HG03378 (cell line): ENCODE measurements at regions not wholly inside any gene's neighbourhood (a gene's known extent, or its start where the extent isn't known, plus 50 kb on each side); places are given as distances from the start of the nearest gene placed in this dataset.
"Not testable (repeated sequence)": the region's sequence is repeated elsewhere in the genome, so short reads cannot be mapped to it uniquely, and the experiment has no call there.

ENCODE experiments used
- ATAC-seq: cut with Tn5 transposase; IDR thresholded peaks from one replicate; pipeline ENCODE4 v1.9.1; 2021; ENCODE audit warnings: mild to moderate bottlenecking, moderate library complexity; ENCODE audit not compliant: unreplicated experiment

DNA sequence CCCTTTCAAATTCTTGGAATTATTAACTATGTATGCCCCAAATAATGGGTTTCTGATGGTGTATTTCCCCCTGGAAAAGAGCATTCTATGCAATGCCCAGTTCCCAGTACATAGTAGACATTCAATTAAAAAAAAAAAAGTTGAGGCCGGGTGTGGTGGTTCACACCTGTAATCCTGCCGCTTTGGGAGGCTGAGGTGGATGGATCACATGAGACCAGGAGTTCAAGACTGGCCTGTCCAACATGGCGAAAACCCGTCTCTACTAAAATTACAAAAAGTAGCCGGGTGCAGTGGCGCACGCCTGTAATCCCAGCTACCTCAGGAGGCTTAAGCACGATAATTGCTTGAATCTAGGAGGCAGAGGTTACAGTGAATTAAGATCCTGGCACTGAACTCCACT lies 83.3 kb upstream of the ZNF217 start:
- ATAC-seq: no peak

DNA sequence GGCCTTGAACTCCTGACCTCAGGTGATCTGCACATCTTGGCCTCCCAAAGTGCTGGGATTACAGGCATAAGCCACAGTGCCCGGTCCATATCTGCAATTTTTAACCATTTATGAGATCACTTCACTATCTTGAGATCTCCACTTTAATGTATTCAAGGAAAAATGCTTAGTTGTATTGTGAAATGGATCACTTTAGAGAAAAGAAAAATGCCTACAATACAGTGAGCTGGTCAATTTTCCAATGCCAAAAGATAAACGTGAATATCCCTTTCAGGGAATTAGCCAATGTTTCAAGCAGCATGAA lies 82.8 kb upstream of the ZNF217 start:
- ATAC-seq: no peak

DNA sequence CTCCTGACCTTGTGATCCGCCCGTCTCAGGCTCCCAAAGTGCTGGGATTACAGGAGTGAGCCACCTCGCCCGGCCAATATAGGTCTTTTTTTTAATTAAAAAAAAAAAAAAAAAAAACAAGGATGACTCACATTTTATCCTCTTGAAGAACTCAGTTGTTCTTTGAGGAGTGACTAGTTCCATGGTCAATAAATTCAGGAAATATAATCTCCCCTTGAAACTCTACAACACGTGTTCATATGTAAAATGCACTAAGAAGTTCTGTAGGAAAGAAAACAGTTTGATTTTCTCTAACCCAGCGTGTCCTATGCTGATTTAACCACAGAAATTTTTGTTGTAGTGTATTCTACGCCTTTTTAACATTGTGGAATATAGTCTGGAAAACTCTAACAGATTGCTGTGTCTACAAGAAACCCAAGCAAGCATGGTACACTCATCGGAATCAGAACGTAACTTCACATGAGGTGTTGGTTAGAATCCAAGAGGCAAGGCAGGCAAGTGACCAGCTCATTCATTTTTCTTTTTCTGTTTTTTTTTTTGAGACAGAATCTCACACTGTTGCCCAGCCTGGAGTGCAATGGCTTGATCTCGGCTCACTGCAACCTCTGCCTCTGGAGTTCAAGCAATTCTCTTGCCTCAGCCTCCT lies 79.0 kb upstream of the ZNF217 start:
- ATAC-seq: no peak

- ATAC-seq: no peak
These were observed 77.7 kb upstream of the ZNF217 start for GRCh38 chr20:53671370-53671769.

DNA sequence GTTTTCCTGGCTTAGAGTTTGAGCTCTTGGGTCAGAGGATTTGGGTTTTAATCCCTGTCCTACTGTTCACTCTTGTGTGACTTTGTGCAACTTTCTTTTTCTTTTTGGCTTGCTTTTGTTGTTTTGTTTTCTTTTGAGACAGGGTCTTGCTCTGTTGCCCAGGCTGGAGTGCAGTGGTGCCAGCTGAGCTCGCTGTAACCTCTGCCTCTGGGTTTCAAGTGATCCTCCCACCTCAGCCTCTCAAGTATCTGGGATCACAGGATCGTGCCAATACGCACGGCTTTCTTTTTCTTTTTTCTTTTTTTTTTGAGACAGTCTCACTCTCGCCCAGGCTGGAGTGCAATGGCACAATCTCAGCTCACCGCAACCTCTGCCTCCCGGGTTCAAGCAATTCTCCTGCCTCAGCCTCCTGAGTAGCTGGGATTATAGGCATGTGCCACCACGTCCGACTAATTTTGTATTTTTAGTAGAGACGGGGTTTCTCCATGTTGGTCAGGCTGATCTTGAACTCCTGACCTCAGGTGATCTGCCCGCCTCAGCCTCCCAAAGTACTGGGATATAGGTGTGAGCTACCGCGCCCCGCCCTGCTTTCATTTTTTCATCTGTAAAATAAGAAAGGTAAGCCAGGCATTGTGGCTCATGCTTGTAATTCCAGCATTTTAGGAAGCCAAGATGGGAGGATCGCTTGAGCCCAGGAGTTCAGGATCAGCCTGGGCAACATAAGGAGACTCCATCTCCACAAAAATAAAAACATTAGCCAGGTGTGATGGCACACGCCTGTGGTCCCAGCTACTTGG lies 76.1 kb upstream of the ZNF217 start:
- not testable (repeated sequence) for ATAC-seq

GRCh38 chr20:53668992-53669391 lies 75.4 kb upstream of the ZNF217 start:
- no peak for ATAC-seq

GRCh38 chr20:53666144-53666543 lies 72.5 kb upstream of the ZNF217 start:
- ATAC-seq: no peak

- no peak for ATAC-seq
These were observed 70.5 kb upstream of the ZNF217 start for GRCh38 chr20:53664121-53664520.

DNA sequence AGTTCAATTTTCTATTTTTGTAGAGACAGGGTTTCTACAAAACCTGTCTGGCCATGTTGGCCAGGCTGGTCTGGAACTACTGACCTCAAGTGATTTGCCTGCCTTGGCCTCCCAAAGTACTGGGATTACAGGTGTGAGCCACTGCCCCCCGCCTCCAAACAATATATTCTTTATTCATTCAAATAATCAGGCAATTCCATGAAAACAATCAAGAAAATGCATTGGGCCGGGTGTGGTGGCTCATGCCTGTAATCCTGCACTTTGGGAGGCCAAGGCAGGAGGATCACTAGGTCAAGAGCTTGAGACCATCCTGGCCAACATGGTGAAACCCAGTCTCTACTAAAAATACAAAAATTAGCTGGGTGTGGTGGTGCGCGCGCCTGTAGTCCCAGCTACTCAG lies 69.9 kb upstream of the ZNF217 start:
- not testable (repeated sequence) for ATAC-seq

GRCh38 chr20:53662595-53662994 lies 69.0 kb upstream of the ZNF217 start:
- no peak for ATAC-seq

DNA sequence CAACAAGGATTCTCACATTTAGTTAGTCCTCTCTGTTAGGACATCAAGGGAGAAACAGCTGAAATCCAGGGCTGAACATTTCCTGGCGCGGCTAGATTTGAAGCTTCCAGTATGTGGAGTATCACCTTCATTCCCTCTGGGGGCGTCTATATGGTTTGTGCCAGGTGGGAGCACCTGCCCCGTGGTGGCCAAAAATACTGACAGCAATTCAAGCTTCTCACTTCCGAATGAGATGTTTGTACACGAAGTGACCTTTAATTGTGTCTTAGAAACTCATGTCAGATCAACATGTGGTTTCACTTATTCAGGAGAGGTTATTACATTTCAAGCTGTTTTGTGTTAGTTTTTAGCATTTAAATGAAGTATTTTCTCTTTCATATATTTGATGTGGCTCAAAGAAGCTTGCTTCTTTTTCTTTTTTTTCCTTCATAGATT lies 67.3 kb upstream of the ZNF217 start:
- ATAC-seq: no peak

GRCh38 chr20:53660078-53660909 lies 66.7 kb upstream of the ZNF217 start:
- ATAC-seq: no peak

- no peak for ATAC-seq
These were observed 65.3 kb upstream of the ZNF217 start for GRCh38 chr20:53658973-53659372.

- ATAC-seq: no peak
These were observed 64.7 kb upstream of the ZNF217 start for GRCh38 chr20:53658322-53658721.

GRCh38 chr20:53657732-53658131 lies 64.1 kb upstream of the ZNF217 start:
- ATAC-seq: no peak

GRCh38 chr20:53657279-53657678 lies 63.6 kb upstream of the ZNF217 start:
- ATAC-seq: no peak

DNA sequence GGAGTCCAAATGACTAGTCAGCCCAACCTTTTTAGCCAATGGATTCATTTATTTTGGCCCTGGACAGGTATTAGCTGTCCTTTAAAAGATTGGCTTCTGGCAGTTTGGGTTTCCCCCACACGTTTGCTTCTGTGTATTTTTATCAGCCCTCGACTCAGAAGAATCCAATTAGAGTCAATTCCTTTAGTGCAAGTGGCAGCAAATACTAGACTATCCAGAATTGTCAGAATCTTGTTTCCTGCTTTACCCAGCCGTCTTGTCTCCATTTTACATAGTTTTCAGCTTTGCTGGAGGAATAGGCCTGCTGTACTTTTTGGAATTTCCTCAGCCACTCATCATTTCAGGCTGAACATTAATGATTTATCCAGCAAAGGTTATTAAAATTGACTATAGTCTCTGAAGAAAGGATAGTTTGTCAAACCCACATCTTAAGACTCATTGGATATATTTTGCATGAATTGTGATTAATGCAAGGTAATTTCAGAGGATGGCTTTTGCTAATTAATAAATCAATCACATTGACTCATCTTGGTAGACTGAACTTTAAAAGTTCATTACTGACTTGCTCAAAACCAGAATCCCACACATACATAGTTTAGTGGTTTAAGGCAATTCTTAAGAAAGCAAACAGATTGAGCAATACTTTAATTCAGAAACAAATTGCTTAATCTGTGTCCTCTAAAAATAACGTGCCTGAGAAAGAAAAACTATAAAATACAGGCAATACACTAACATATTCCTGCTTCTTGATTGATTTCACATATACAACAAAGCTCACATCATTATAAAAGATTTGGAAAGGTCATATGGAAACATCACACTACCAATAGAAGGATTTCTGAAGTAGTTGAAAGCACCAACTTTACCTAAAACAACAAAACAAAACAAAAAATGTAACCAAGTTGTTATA lies 62.9 kb upstream of the ZNF217 start:
- ATAC-seq: no peak

GRCh38 chr20:53655625-53656292 lies 62.1 kb upstream of the ZNF217 start:
- ATAC-seq: no peak

DNA sequence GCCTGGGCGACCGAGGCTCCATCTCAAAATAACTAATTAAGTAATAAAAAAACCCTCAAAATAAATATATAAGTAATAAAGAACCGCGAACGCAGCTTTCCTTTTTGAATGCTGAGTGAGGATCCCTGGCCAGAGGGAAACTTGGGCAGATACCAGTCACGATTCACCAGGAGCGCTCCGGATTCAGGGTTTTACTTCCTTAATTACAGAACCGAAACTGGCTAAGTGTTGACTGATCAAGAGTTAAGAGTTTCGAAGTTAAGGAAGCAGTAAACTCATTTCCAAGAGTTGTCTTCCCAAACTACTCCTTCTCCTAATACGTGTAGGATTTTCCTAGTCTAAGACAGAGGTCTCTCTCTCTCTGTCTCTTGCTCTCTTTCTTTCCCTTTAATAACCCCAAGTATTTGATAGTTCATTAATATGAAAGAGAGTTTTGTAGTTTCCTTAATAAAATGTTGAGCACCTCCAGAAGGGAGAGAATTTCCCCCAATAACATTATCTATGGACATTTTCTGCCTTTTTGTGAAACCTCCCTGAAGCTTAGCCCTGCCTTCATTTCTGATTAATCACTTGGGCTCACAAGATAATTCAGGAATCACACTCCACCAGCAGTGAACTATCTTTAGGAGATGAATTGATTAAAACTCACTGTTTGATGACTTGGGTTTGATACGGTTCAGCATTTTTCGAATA lies 61.4 kb upstream of the ZNF217 start:
- ATAC-seq: no peak

DNA sequence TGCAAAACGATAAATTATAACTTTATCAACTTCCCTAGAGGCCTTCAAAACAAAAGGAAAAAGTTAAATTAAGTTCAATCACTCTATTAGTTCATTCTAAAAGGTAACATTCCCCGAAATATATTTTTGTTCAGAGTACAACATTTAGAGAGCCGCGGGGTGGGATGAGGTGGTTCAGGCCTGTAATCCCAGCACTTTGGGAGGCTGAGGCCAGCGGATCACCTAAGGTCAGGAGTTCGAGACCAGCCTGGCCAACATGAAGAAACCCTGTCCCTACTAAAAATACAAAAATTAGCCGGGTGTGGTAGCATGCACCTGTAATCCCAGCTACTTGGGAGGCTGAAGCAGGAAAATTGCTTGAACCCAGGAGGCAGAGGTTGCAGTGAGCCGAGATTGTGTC lies 60.9 kb upstream of the ZNF217 start:
- ATAC-seq: not testable (repeated sequence)
